ENCODE measurements at regions not wholly inside any gene's neighbourhood (a gene's known extent, or its start where the extent isn't known, plus 50 kb on each side); places are given as distances from the start of the nearest gene placed in this dataset.

GRCh38 chr6:167501831-167502385 lies 177.0 kb downstream of the TTLL2 start (continued):
- TF ChIP-seq MAFG (CRISPR knock-in tag; IDR thresholded peaks at IDR 0.05) (no peak), ZNF235 (CRISPR knock-in tag; IDR thresholded peaks at IDR 0.05; ENCODE audit: borderline replicate concordance) (no peak), AFF4 (CRISPR knock-in tag; IDR thresholded peaks at IDR 0.05) (no peak), GTF2F1 (IDR thresholded peaks at IDR 0.05; ENCODE audit: low read length) (no peak), FOXO4 (CRISPR knock-in tag; conservative IDR thresholded peaks at IDR 0.05) (no peak), DNMT3B (CRISPR knock-in tag; conservative IDR thresholded peaks at IDR 0.05) (no peak), CTCF (CRISPR knock-in tag; IDR thresholded peaks at IDR 0.05) (peak; percentile 93), SALL1 (CRISPR knock-in tag; IDR thresholded peaks at IDR 0.05) (peak; percentile 82), ZNF850 (CRISPR knock-in tag; conservative IDR thresholded peaks at IDR 0.05) (no peak), FOXP4 (CRISPR knock-in tag; IDR thresholded peaks at IDR 0.05) (peak; percentile 25; the same call in 1 of the 2 replicates), KDM6A (CRISPR knock-in tag; IDR thresholded peaks at IDR 0.05; ENCODE audit: low read depth) (no peak), ZNF576 (CRISPR knock-in tag; IDR thresholded peaks at IDR 0.05) (no peak), BATF2 (CRISPR knock-in tag; IDR thresholded peaks at IDR 0.05) (no peak), ZNF3 (CRISPR knock-in tag; IDR thresholded peaks at IDR 0.05) (no peak), KLF9 (CRISPR knock-in tag; IDR thresholded peaks at IDR 0.05; ENCODE audit: low read depth) (no peak; the same call in 1 of the 2 replicates), MAF1 (CRISPR knock-in tag; IDR thresholded peaks at IDR 0.05; ENCODE audit: borderline replicate concordance) (no peak), HIVEP1 (CRISPR knock-in tag; IDR thresholded peaks at IDR 0.05) (peak; percentile 26; the same call in 1 of the 2 replicates), ATF6 (CRISPR knock-in tag; conservative IDR thresholded peaks at IDR 0.05) (no peak), MXD4 (CRISPR knock-in tag; IDR thresholded peaks at IDR 0.05) (no peak)
